OCI-LY3 (cell line): ENCODE measurements at regions not wholly inside any gene's neighbourhood (a gene's known extent, or its start where the extent isn't known, plus 50 kb on each side); places are given as distances from the start of the nearest gene placed in this dataset.

Experiments used
- H2AFZ ChIP-seq: fragments of 200-600, 300-600 bp; shearing (Covaris generic); 2 replicates; pipeline ENCODE4 v1.6.0; 2014; ENCODE audit warnings: antibody characterized with exemption, low read depth, low read length
- H3K27ac ChIP-seq: fragments of 200-600, 300-600 bp; sonication (generic); 2 replicates; pipeline ENCODE4 v1.5.1; 2014; ENCODE audit warnings: mild to moderate bottlenecking, low read length, moderate library complexity, mixed read lengths
- H3K27me3 ChIP-seq: fragments of 200-600, 300-600 bp; sonication (generic); 2 replicates; pipeline ENCODE4 v1.6.1; 2014; ENCODE audit warnings: low read depth, low read length, mixed read lengths
- H3K36me3 ChIP-seq: fragments of 200-600, 300-600 bp; sonication (generic); replicated peaks from 2 replicates; pipeline ENCODE3; 2014; ENCODE audit warnings: low read depth, low read length, mixed read lengths
- H3K4me1 ChIP-seq: fragments of 300-600, 200-600 bp; sonication (generic); 2 replicates; pipeline ENCODE4 v1.6.1; 2014; ENCODE audit warnings: low read length, mixed read lengths
- H3K4me2 ChIP-seq: fragments of 200-600, 300-600 bp; sonication (generic); 2 replicates; pipeline ENCODE4 v1.6.1; 2014; ENCODE audit warnings: low read length, mixed read lengths
- H3K4me3 ChIP-seq: fragments of 300-600, 200-600 bp; sonication (generic); 2 replicates; pipeline ENCODE4 v1.5.1; 2014; ENCODE audit warnings: antibody characterized with exemption, mild to moderate bottlenecking, low read length, moderate library complexity
- H3K79me2 ChIP-seq: fragments of 300-600, 200-600 bp; shearing (Covaris generic); 2 replicates; pipeline ENCODE4 v1.6.1; 2014; ENCODE audit warnings: mild to moderate bottlenecking, low read length, mixed read lengths
- H3K9ac ChIP-seq: fragments of 300-600, 200-600 bp; shearing (Covaris generic); 2 replicates; pipeline ENCODE4 v1.6.0; 2014; ENCODE audit warnings: mild to moderate bottlenecking, low read length, moderate library complexity
- H3K9me3 ChIP-seq: fragments of 200-600, 300-600 bp; shearing (Covaris generic); 2 replicates; pipeline ENCODE4 v1.6.1; 2014; ENCODE audit warnings: low read length, mixed read lengths; ENCODE audit not compliant: insufficient read depth
- H4K20me1 ChIP-seq: fragments of 200-600, 300-600 bp; sonication (generic); 2 replicates; pipeline ENCODE4 v1.6.1; 2016; ENCODE audit warnings: low read length, mixed read lengths; ENCODE audit not compliant: insufficient read depth
- CTCF ChIP-seq: fragments of 200-600, 300-600 bp; sonication (generic); IDR thresholded peaks from 2 replicates; pipeline ENCODE4 v1.5.1; 2014; ENCODE audit warnings: antibody characterized with exemption, low read length, low read depth
- EZH2phosphoT487 ChIP-seq: fragments of 200-600 bp; shearing (Covaris generic); IDR thresholded peaks from 2 replicates; pipeline ENCODE4 v1.6.1; 2018; ENCODE audit warnings: antibody characterized with exemption, mixed run types, low read depth

DNA sequence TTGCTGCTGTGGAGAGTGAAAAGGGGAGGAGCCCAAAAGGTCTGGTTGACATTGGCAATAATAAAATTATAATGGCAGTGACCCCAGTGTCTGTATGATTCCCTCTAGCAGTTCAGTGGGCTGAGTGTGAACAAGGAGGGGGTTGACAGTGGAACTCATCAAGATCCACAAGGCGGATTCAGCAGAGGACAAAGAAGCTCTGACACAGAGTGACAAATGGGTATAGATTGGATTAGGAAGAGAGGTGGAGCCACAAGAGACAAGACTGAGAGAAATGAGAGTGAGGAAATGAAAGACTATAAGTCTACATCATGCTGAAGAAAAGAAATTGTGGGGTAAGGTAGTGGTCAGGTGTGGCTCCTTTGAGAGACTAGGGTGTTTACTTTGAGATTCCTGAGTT lies 58.9 kb downstream of the CCDC71L start:
- H3K9me3 ChIP-seq: no peaks in the 10 kb centered on the region
- no peaks in the 10 kb centered on the region for H3K27me3 ChIP-seq
- H2AFZ ChIP-seq: no peak overlapping the region
- no peak overlapping the region for H3K27ac ChIP-seq
- H3K36me3 ChIP-seq: no peaks in the 10 kb centered on the region
- no peaks in the 10 kb centered on the region for H4K20me1 ChIP-seq
- TF ChIP-seq EZH2phosphoT487: no peak
- TF ChIP-seq CTCF: no peak
- no peak overlapping the region for H3K9ac ChIP-seq
- H3K79me2 ChIP-seq: no peaks in the 10 kb centered on the region
- peaks cover 39% of the 10 kb centered on the region for H3K4me1 ChIP-seq
- H3K4me3 ChIP-seq: no peak overlapping the region
- no peak overlapping the region for H3K4me2 ChIP-seq

DNA sequence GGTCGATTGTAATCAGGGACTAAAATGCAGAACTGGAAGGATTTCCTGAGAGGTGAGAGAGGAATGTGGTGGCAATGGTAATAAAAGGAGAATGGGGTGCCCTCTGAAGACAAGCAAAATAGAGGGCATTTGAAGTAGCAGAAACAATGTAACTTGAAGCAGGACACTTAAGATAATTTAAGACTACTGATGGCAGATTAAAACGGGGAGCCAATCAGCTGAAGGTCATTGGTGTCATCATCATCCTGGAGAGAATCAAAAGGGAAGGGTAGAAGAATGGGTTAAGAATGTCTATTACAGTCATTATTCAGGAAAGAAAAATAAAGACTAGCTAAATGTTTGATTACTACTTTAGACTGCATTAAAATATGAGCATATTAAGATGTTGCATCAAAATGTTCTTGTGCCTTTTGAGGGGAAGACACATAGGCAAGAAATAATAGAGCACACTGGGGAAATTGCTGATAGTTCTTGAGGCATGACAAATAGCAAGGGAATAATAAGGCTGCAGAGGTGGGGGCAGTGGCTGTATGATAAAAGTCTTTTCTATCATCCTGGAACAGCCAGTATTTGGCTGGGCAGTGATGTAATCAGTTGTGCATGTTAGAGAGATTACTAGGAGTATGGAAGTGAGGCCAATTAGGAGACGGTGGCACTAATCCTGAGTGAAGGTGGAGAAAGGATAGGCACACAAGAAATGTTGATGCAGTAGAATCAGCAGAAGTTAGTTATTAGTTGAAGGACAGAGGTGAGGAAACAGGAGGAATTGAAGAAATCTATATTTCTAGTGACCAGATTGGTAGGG lies 60.2 kb downstream of the CCDC71L start:
- Histone ChIP-seq H3K9ac (no peak overlapping the region), H2AFZ (no peak overlapping the region), H3K79me2 (no peaks in the 10 kb centered on the region), H3K27me3 (no peaks in the 10 kb centered on the region), H4K20me1 (no peaks in the 10 kb centered on the region), H3K36me3 (no peaks in the 10 kb centered on the region), H3K9me3 (no peaks in the 10 kb centered on the region), H3K4me1 (peaks cover 39% of the 10 kb centered on the region), H3K4me3 (no peak overlapping the region), H3K4me2 (no peak overlapping the region), H3K27ac (no peak overlapping the region)
- TF ChIP-seq EZH2phosphoT487 (no peak), CTCF (no peak)

GRCh38 chr7:106599343-106599698 lies 61.6 kb downstream of the CCDC71L start:
- H3K9me3 ChIP-seq: no peaks in the 10 kb centered on the region
- no peaks in the 10 kb centered on the region for H3K36me3 ChIP-seq
- H3K4me1 ChIP-seq: peaks cover 35% of the 10 kb centered on the region
- H3K9ac ChIP-seq: no peak overlapping the region
- H3K27me3 ChIP-seq: no peaks in the 10 kb centered on the region
- H4K20me1 ChIP-seq: no peaks in the 10 kb centered on the region
- H3K4me3 ChIP-seq: no peak overlapping the region
- peak overlapping the region; percentile 69; the same call in 1 of the 2 replicates for H3K4me2 ChIP-seq
- H2AFZ ChIP-seq: peak overlapping the region; percentile 96
- H3K79me2 ChIP-seq: no peaks in the 10 kb centered on the region
- no peak for TF ChIP-seq EZH2phosphoT487
- no peak for TF ChIP-seq CTCF
- H3K27ac ChIP-seq: no peak overlapping the region

- Histone ChIP-seq H3K4me3 (peak overlapping the region; percentile 67), H3K9me3 (no peaks in the 10 kb centered on the region), H3K9ac (peak overlapping the region; percentile 42), H3K36me3 (no peaks in the 10 kb centered on the region), H3K79me2 (no peaks in the 10 kb centered on the region), H2AFZ (peak overlapping the region; percentile 96), H3K4me1 (peaks cover 29% of the 10 kb centered on the region), H3K27me3 (no peaks in the 10 kb centered on the region), H4K20me1 (no peaks in the 10 kb centered on the region), H3K4me2 (peak overlapping the region; percentile 69), H3K27ac (peak overlapping the region; percentile 45)
- TF ChIP-seq CTCF (no peak), EZH2phosphoT487 (no peak)
Measured at GRCh38 chr7:106598663-106599342, 62.2 kb downstream of the CCDC71L start.
